SJSA1 (cell line): ENCODE measurements at regions not wholly inside any gene's neighbourhood (a gene's known extent, or its start where the extent isn't known, plus 50 kb on each side); places are given as distances from the start of the nearest gene placed in this dataset.
A peak's percentile ranks its signal among the peaks of the same experiment; 100 is the strongest.

Experiments used
- DNase-seq, 2 experiments: peaks; one replicate each; pipeline ENCODE4 v3.0.0-alpha.2; 2015 to 2020; ENCODE audit warnings: low spot score in 2 of 2, low read depth in 1 of 2
- H3K27ac ChIP-seq: fragments of 250-450 bp; sonication (Bioruptor Pico); 2 replicates; pipeline ENCODE4 v1.5.1; 2020; ENCODE audit warnings: mild to moderate bottlenecking, moderate library complexity
- H3K27me3 ChIP-seq: fragments of 250-450 bp; sonication (Bioruptor Pico); replicated peaks from 2 replicates; pipeline ENCODE4 v1.5.1; 2020; ENCODE audit warnings: mild to moderate bottlenecking, moderate library complexity
- H3K36me3 ChIP-seq: fragments of 250-450 bp; sonication (Bioruptor Pico); 2 replicates; pipeline ENCODE4 v1.5.1; 2020; ENCODE audit warnings: mild to moderate bottlenecking
- H3K4me1 ChIP-seq: fragments of 250-450 bp; sonication (Bioruptor Pico); replicated peaks from 2 replicates; pipeline ENCODE4 v1.6.1; 2021; ENCODE audit warnings: mild to moderate bottlenecking
- H3K4me3 ChIP-seq: fragments of 250-450 bp; sonication (Bioruptor Pico); 2 replicates; pipeline ENCODE4 v1.5.1; 2020; ENCODE audit warnings: mild to moderate bottlenecking
- H3K9me3 ChIP-seq: fragments of 250-450 bp; sonication (Bioruptor Pico); replicated peaks from 2 replicates; pipeline ENCODE4 v1.5.1; 2020; ENCODE audit warnings: mild to moderate bottlenecking

DNA sequence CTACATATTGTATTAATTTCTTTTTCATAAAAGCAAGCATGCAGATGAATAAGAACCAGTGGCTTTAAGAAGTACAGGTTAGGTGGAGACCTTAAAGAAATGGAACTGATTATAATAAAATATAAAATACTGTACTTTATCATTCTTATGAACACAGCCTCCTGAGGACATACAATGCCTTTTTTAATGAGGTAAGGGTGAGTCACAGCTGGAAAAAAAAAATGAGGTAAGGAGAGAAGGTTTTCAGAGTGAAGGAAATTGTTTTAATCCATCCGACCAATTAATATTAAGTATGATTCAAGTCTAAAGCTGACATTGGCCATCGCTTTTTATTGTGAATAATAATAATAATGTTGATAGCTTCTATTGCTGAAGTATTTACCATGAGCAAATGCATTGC, 170.3 kb upstream of the SOX2 start:
- Histone ChIP-seq H3K27ac (no peak overlapping the region), H3K9me3 (no peaks in the 10 kb centered on the region), H3K4me3 (no peak overlapping the region), H3K4me1 (no peaks in the 10 kb centered on the region), H3K27me3 (no peaks in the 10 kb centered on the region), H3K36me3 (no peaks in the 10 kb centered on the region)
- no peak for DNase-seq

GRCh38 chr3:181534781-181535221, 176.9 kb upstream of the SOX2 start:
- H3K27me3 ChIP-seq = no peaks in the 10 kb centered on the region
- H3K4me1 ChIP-seq = no peaks in the 10 kb centered on the region
- H3K36me3 ChIP-seq = no peaks in the 10 kb centered on the region
- H3K4me3 ChIP-seq = no peak overlapping the region
- DNase-seq = no peak
- no peaks in the 10 kb centered on the region for H3K9me3 ChIP-seq
- H3K27ac ChIP-seq = no peak overlapping the region

DNA sequence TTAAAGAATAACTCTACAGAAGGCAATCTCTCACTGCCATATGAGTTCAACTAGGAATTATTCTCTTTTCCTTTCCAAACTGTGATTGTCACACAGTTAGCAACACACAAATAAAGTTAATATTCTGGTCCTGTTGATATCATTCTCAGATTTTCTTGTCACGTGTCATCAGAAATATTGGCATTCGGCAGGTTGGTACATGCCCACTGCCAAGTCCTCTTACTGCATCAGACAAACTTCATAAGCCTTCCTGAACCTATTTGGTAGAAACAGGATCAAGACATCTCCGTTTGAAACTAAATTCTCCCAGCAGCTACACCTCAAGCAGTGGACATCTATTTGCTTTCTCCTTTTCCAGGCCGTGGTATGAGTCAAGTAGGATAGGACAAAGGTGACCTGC, 177.9 kb upstream of the SOX2 start:
- Histone ChIP-seq H3K4me3 (no peak overlapping the region), H3K9me3 (no peaks in the 10 kb centered on the region), H3K27me3 (no peaks in the 10 kb centered on the region), H3K36me3 (no peaks in the 10 kb centered on the region), H3K27ac (no peak overlapping the region), H3K4me1 (no peaks in the 10 kb centered on the region)
- no peak for DNase-seq

DNA sequence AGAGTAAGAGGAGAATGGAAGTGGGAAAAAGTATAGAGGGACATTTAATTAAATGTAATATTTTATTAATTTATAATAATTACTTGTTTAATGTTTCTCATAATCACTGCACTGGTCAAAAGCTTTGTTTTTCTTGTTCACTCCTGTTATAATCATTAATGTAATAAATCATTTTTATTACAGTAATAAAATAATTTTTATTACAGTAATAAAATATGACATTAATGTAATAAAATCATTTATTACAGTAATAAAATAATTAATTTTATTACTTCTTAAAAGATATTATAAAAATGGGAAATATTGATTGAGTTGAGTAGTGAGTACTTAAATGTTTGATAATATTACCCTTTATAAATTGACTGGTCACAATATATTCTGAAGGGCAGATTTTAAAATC, 181.1 kb upstream of the SOX2 start:
- Histone ChIP-seq H3K27me3 (no peaks in the 10 kb centered on the region), H3K4me1 (no peaks in the 10 kb centered on the region), H3K9me3 (no peaks in the 10 kb centered on the region), H3K36me3 (no peaks in the 10 kb centered on the region), H3K4me3 (no peak overlapping the region), H3K27ac (no peak overlapping the region)
- no peak for DNase-seq

DNA sequence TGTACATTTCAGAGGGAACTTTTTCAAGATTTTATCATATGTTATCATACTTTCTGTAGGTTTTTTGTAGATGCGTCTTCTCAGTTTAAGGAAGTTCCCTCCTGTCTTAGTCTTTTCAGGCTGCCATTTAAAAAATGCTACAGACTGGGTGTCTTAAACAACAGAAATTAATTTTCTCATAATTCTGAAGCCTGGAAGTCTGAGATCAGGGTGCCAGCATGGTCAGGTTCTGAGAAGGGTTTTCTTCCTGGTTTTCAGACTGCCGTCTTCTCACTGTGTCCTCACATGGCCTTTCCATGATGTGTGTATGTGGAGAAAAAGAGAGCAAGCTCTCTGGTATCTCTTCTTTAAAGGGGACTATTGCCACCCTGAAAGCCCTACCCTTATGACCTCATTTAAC, 189.9 kb upstream of the SOX2 start:
- H3K36me3 ChIP-seq = no peaks in the 10 kb centered on the region
- H3K27me3 ChIP-seq = no peaks in the 10 kb centered on the region
- H3K9me3 ChIP-seq = no peaks in the 10 kb centered on the region
- H3K4me1 ChIP-seq = no peaks in the 10 kb centered on the region
- DNase-seq = no peak
- no peak overlapping the region for H3K4me3 ChIP-seq
- H3K27ac ChIP-seq = no peak overlapping the region

GRCh38 chr3:181518222-181518621, 193.5 kb upstream of the SOX2 start:
- no peaks in the 10 kb centered on the region for H3K9me3 ChIP-seq
- H3K27ac ChIP-seq = no peak overlapping the region
- no peaks in the 10 kb centered on the region for H3K36me3 ChIP-seq
- H3K4me3 ChIP-seq = no peak overlapping the region
- no peak for DNase-seq
- H3K4me1 ChIP-seq = no peaks in the 10 kb centered on the region
- no peaks in the 10 kb centered on the region for H3K27me3 ChIP-seq

- no peaks in the 10 kb centered on the region for H3K27me3 ChIP-seq
- no peaks in the 10 kb centered on the region for H3K4me1 ChIP-seq
- no peak overlapping the region for H3K27ac ChIP-seq
- H3K4me3 ChIP-seq = no peak overlapping the region
- no peaks in the 10 kb centered on the region for H3K9me3 ChIP-seq
- no peak for DNase-seq
- no peaks in the 10 kb centered on the region for H3K36me3 ChIP-seq
Measured at GRCh38 chr3:181512787-181513186, 198.9 kb upstream of the SOX2 start.

GRCh38 chr3:181510500-181510899, 201.2 kb upstream of the SOX2 start:
- H3K9me3 ChIP-seq = no peaks in the 10 kb centered on the region
- no peak overlapping the region for H3K4me3 ChIP-seq
- H3K4me1 ChIP-seq = no peaks in the 10 kb centered on the region
- no peak overlapping the region for H3K27ac ChIP-seq
- DNase-seq = no peak
- no peaks in the 10 kb centered on the region for H3K27me3 ChIP-seq
- no peaks in the 10 kb centered on the region for H3K36me3 ChIP-seq

- Histone ChIP-seq H3K27me3 (no peaks in the 10 kb centered on the region), H3K4me3 (no peak overlapping the region), H3K4me1 (no peaks in the 10 kb centered on the region), H3K27ac (no peak overlapping the region), H3K36me3 (no peaks in the 10 kb centered on the region), H3K9me3 (no peaks in the 10 kb centered on the region)
- DNase-seq = no peak
Measured at GRCh38 chr3:181497358-181497757, 214.4 kb upstream of the SOX2 start.

GRCh38 chr3:181493423-181493822, 218.3 kb upstream of the SOX2 start:
- DNase-seq = peak in 1 of 2 experiments; percentile 1
- no peak overlapping the region for H3K4me3 ChIP-seq
- H3K27me3 ChIP-seq = no peaks in the 10 kb centered on the region
- no peak overlapping the region for H3K27ac ChIP-seq
- no peaks in the 10 kb centered on the region for H3K9me3 ChIP-seq
- H3K36me3 ChIP-seq = no peaks in the 10 kb centered on the region
- no peaks in the 10 kb centered on the region for H3K4me1 ChIP-seq

- no peak for DNase-seq
- Histone ChIP-seq H3K27ac (no peak overlapping the region), H3K4me1 (no peaks in the 10 kb centered on the region), H3K27me3 (no peaks in the 10 kb centered on the region), H3K4me3 (no peak overlapping the region), H3K9me3 (no peaks in the 10 kb centered on the region), H3K36me3 (no peaks in the 10 kb centered on the region)
Measured at GRCh38 chr3:181488536-181488935, 223.2 kb upstream of the SOX2 start.

GRCh38 chr3:181487236-181487978, 224.3 kb upstream of the SOX2 start:
- Histone ChIP-seq H3K27me3 (no peaks in the 10 kb centered on the region), H3K4me1 (no peaks in the 10 kb centered on the region), H3K36me3 (no peaks in the 10 kb centered on the region), H3K4me3 (no peak overlapping the region), H3K9me3 (no peaks in the 10 kb centered on the region), H3K27ac (no peak overlapping the region)
- DNase-seq = no peak

DNA sequence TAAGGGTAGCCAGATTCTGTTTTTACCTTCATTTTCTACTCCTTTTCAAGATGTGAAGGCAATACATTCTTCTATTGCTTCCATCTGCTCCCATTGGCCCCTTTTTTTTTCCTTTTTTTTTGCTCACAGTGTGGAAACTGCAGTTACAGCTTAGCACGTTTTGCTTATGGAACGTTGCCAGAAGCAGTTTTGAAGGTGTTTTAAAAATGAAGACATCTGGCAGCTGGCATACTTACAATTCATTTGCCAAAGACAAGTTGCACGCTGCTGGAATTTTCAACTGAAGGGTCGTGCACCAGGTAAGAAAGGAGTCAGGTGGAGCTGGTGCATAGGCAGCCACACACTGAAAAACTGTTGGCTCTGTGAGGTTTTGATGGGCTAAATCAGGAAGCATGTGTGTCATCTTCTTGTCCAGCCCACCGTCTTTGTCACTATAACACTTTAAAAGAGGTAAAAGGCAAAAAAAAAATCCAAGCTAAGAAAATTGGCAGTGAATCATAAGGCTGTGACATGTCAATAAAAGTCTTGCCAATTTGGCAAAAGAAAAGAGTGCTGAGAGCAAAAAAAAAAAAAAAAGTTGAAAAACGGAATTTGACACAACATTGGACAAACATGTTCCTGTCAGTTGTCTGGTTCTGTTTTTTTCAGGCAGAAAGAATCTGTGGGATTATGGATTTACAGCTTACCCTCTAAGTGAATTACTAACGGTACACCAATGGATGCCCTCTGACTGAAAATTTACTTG, 225.4 kb upstream of the SOX2 start:
- Histone ChIP-seq H3K4me1 (no peaks in the 10 kb centered on the region), H3K36me3 (no peaks in the 10 kb centered on the region), H3K27ac (no peak overlapping the region), H3K9me3 (no peaks in the 10 kb centered on the region), H3K27me3 (no peaks in the 10 kb centered on the region), H3K4me3 (no peak overlapping the region)
- no peak for DNase-seq

DNA sequence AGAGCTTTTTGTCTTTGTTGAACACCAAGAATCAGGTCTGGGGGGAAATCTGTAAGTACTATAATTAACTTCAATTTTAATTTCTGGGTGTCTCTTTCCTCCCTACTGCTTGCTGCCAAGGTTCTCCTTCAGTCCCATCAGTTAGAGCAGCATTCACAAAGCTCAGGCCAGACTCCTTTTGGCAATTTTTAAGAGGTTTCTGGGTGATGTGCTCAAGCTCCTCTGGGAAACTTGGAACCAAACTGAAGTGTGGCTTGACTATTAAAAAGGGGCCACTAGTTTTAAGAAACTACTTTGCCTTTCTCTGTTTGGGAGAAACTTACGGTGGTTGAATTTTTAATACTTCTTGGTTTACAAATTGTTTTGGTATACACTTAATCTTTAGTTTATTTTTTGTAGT, 227.7 kb upstream of the SOX2 start:
- no peaks in the 10 kb centered on the region for H3K36me3 ChIP-seq
- H3K4me3 ChIP-seq = no peak overlapping the region
- no peaks in the 10 kb centered on the region for H3K4me1 ChIP-seq
- DNase-seq = no peak
- no peaks in the 10 kb centered on the region for H3K9me3 ChIP-seq
- H3K27me3 ChIP-seq = no peaks in the 10 kb centered on the region
- no peak overlapping the region for H3K27ac ChIP-seq
